Heart left ventricle (tissue), 16 donors: ENCODE measurements at regions not wholly inside any gene's neighbourhood (a gene's known extent, or its start where the extent isn't known, plus 50 kb on each side); places are given as distances from the start of the nearest gene placed in this dataset.
A peak's percentile ranks its signal among the peaks of the same experiment; 100 is the strongest.

Experiments
- ATAC-seq, 4 donors: fragments of 200-7000 bp; cut with Tn5 transposase; one replicate each; pipeline ENCODE4 v1.9.1; 2020 to 2022; ENCODE audit warnings: moderate library complexity in 4 of 4, mild to moderate bottlenecking in 3 of 4, moderate number of reproducible peaks in 1 of 4
- DNase-seq, 5 donors: peaks; one replicate each; pipeline ENCODE4 v3.0.0-alpha.2; 2020
- H3K27ac ChIP-seq, 12 donors: fragments of 200-600 bp; sonication (generic) in 4 of 12; one replicate each; pipeline versions ENCODE4 v1.5.0 to v1.8.0; 2016 to 2022; ENCODE audit warnings: mild to moderate bottlenecking in 2 of 12
- H3K27me3 ChIP-seq, 9 donors: fragments of 200-600 bp; sonication (generic) in 2 of 9; one replicate each; pipeline versions ENCODE4 v1.5.1 to v1.8.0; 2016 to 2022; ENCODE audit warnings: mild to moderate bottlenecking in 3 of 9
- H3K36me3 ChIP-seq, 9 donors: fragments of 200-600 bp; sonication (generic) in 2 of 9; one replicate each; pipeline versions ENCODE4 v1.5.0 to v1.8.0; 2018 to 2022; ENCODE audit warnings: mild to moderate bottlenecking in 2 of 9
- H3K4me1 ChIP-seq, 12 donors: fragments of 200-600 bp; sonication (generic) in 4 of 12; one replicate each; pipeline versions ENCODE4 v1.5.0 to v1.8.0; 2016 to 2022; ENCODE audit warnings: mild to moderate bottlenecking in 3 of 12
- H3K4me3 ChIP-seq, 12 donors: fragments of 200-600 bp; sonication (generic) in 4 of 12; one replicate each; pipeline versions ENCODE4 v1.5.0 to v1.8.0; 2017 to 2022; ENCODE audit warnings: mild to moderate bottlenecking in 9 of 12, moderate library complexity in 4 of 12
- H3K9me3 ChIP-seq, 12 donors: fragments of 200-600 bp; sonication (generic) in 4 of 12; one replicate each; pipeline versions ENCODE4 v1.5.0 to v1.8.0; 2016 to 2022; ENCODE audit warnings: mild to moderate bottlenecking in 1 of 12
- CTCF ChIP-seq, 12 donors: fragments of 200-600 bp; sonication (generic) in 4 of 12; IDR thresholded peaks; one replicate each; pipeline versions ENCODE4 v1.5.0 to v1.8.0; 2018 to 2022; ENCODE audit warnings: antibody characterized with exemption in 12 of 12, mild to moderate bottlenecking in 5 of 12
- POLR2A ChIP-seq, 2 donors: fragments of 450-650 bp; IDR thresholded peaks; one replicate each; pipeline ENCODE4 v1.6.1; 2017; ENCODE audit warnings: antibody characterized with exemption in 2 of 2, mild to moderate bottlenecking in 2 of 2, moderate library complexity in 2 of 2
- WGBS, 4 donors: extraction: QIAGEN DNeasy Blood & Tissue Kit in 2 of 4; methylation state at CpG; one replicate each; pipeline versions ENCODE4 v1.1.5 to v1.1.7; 2013 to 2018; 5-methylcytosine and 5-hydroxymethylcytosine counted together
- intact Hi-C, 10 donors: fragments of 100-400 bp; cut with DNase I; formaldehyde crosslinking; loops; one replicate each; pipeline versions ENCODE4 v1.11.1 to v1.14.2; 2022
- donor health status: ischemic (EF 13 %, LVEDD 7.1; RV severe dilation, severe dysfunction).
- donor health status: healthy with polysubstance abuse.
- donor health status: DM: no; HTN: yes; CAD: no.
- donor health status: DM: no; HTN: no; CAD: no.
- donor health status: ischemic (EF 25% LVEDD 6.9; RV normal size, moderate dysfunction).
- donor health status: ischemic (EF 25% LVEDD 5.7; RV mildly dilated, moderate dysfunction).
- donor health status: healthy.
- donor health status: DM: yes; HTN: yes; CAD: no.
- donor health status: ischemic (EF 35%, LVEDD 5.7; RV mildly dilated, moderate dysfunction).
- donor health status: nonischemic (EF 11% LVEDD 7.7; RV severe dilation, severe dysfunction).
- donor health status: DM: yes; HTN: yes; CAD: no.
- donor health status: PGD.
- donor health status: ischemic (EF 29% LVEDD 5.4; RV normal size, mild dysfunction).
- donor health status: nonischemic (EF 23%, LVEDD 6.1; RV moderate dilation, normal function).

- TF ChIP-seq CTCF (IDR thresholded peaks at IDR 0.05) (no peak), POLR2A (IDR thresholded peaks at IDR 0.05) (no peak)
- DNase-seq (no peak), ATAC-seq (no peak)
- H3K9me3 ChIP-seq, result no peaks in the 10 kb centered on the region
- peak overlapping the region in 2 of 12 donors; percentile 78 to 87 for H3K27ac ChIP-seq
- WGBS, 4 donors, result 78 to 84% (median 82%) methylated on average over 4 of the region's 4 CpGs
- intact Hi-C loops, result loop anchor here in 9 of 10 donors (2.0 to 10.0 kb wide), 11 partner anchors 131 to 609 kb away; partner anchors contain the start of gene JUN (in 1 of the 9)
- H3K4me1 ChIP-seq, result peaks cover 4 to 59% (median 45%) of the 10 kb centered on the region in 12 donors
- H3K4me3 ChIP-seq, result peak overlapping the region in 8 of 12 donors; percentile 49 to 69 (median 64)
- no peaks in the 10 kb centered on the region for H3K36me3 ChIP-seq
- H3K27me3 ChIP-seq, result no peaks in the 10 kb centered on the region
These were observed 150.8 kb upstream of the FGGY start for GRCh38 chr1:59146056-59146455.

- H3K4me1 ChIP-seq, result peaks cover 4 to 62% (median 49%) of the 10 kb centered on the region in 12 donors
- TF ChIP-seq CTCF (IDR thresholded peaks at IDR 0.05) (peak in 4 of 12 donors; percentile 42 to 52 (median 42)), POLR2A (IDR thresholded peaks at IDR 0.05) (no peak)
These were observed 150.1 kb upstream of the FGGY start for GRCh38 chr1:59146651-59147358.

GRCh38 chr1:59149435-59149834 lies 147.5 kb upstream of the FGGY start:
- 96 to 99% (median 98%) methylated on average over 5 of the region's 5 CpGs for WGBS, 4 donors
- no peaks in the 10 kb centered on the region for H3K9me3 ChIP-seq
- no peaks in the 10 kb centered on the region for H3K36me3 ChIP-seq
- TF ChIP-seq POLR2A (IDR thresholded peaks at IDR 0.05) (no peak), CTCF (IDR thresholded peaks at IDR 0.05) (no peak)
- peak overlapping the region in 1 of 12 donors; percentile 86 for H3K27ac ChIP-seq
- peaks cover 0 to 48% (median 30%) of the 10 kb centered on the region in 12 donors for H3K4me1 ChIP-seq
- no peak for ATAC-seq
- no peak overlapping the region for H3K4me3 ChIP-seq
- H3K27me3 ChIP-seq, result no peaks in the 10 kb centered on the region
- no peak for DNase-seq
- intact Hi-C loops, result loop anchor here in 8 of 10 donors (5.0 to 10.0 kb wide), 9 partner anchors 135 to 605 kb away; no protein-coding TSS in a partner anchor

More at GRCh38 chr1:59146651-59147358, 150.1 kb upstream of the FGGY start:
- Histone ChIP-seq H3K27ac (peak overlapping the region; percentile 30 to 89 (median 73)), H3K27me3 (no peaks in the 10 kb centered on the region), H3K4me3 (peak overlapping the region; percentile 24 to 69 (median 56)), H3K9me3 (no peaks in the 10 kb centered on the region), H3K36me3 (no peaks in the 10 kb centered on the region)
- 4 to 8% (median 6%) methylated on average over 42 to 52 of the region's 52 CpGs for WGBS, 4 donors
- ATAC-seq (peak; percentile 11 to 62 (median 56)), DNase-seq (peak; percentile 69 to 83 (median 72))
- intact Hi-C loops, result loop anchor here in 9 of 10 donors (2.0 to 10.0 kb wide), 11 partner anchors 132 to 608 kb away; partner anchors contain the start of gene JUN (in 1 of the 9)
